ENCODE measurements at regions not wholly inside any gene's neighbourhood (a gene's known extent, or its start where the extent isn't known, plus 50 kb on each side); places are given as distances from the start of the nearest gene placed in this dataset.
"Not testable (repeated sequence)": the region's sequence is repeated elsewhere in the genome, so short reads cannot be mapped to it uniquely, and the experiment has no call there.

DNA sequence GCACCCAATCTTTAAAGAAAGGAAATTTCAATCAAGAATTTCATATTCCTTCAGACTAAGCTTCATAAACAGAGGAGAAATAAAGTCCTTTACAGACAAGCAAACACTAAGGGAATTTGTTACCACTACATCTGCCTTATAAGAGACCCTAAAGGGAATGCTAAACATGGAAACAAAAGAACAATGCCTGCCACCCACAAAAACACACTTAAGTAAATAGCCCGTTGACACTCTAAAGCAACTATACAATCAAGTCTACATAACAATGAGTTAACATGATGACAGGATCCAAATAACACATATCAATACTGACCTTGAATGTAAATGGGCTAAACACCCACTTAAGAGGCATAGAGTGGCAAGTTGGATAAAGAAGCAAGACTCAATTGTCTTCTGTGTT lies 1056.9 kb upstream of the ATXN8OS start:
- no peak for DNase-seq

GRCh38 chr13:69044629-69045028 lies 1063.0 kb upstream of the ATXN8OS start:
- DNase-seq = no peak

GRCh38 chr13:69040898-69041297 lies 1066.7 kb upstream of the ATXN8OS start:
- no peak for DNase-seq

- no peak for DNase-seq
Measured at GRCh38 chr13:69035771-69036170, 1071.9 kb upstream of the ATXN8OS start.

- DNase-seq = no peak
Measured at GRCh38 chr13:69028936-69029335, 1078.7 kb upstream of the ATXN8OS start.

DNA sequence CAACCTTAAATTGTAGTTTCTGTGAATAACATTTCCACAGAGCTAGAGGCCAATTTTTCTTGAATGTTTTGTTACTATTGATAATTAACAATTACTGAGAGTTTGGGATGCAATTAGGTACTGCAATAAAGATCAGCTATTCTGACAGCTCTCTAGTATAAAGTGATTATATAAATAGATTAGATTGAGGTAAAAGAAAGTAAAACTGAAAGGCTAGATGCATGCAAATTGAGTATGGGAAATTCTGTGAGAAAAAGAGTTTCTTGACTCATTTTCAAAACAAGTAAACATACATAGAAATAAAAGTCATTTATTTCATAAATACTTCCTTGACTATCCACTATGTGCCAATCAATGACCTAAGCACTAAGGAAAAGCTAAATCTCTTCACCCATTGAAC lies 1087.5 kb upstream of the ATXN8OS start:
- DNase-seq = no peak

DNA sequence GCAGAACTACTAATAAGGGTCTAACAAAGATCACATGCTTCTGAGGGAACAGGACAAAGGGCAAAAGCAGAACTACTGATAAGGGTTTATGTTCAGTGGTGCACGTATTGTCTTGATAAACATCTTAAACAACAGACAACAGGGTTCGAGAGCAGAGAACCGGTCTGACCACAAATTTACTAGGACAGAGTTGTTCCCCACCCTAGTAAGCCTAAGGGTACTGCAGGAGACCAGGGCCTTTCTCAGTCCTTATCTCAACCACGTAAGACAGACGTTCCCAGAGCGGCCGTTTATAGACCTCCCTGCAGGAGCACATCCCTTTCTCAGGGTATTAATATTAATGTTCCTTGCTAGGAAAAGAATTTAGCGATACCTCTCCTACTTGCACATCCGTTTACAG lies 1089.5 kb upstream of the ATXN8OS start:
- DNase-seq = not testable (repeated sequence)

- DNase-seq = no peak
Measured at GRCh38 chr13:69010789-69011188, 1096.8 kb upstream of the ATXN8OS start.

GRCh38 chr13:69008499-69008898 lies 1099.1 kb upstream of the ATXN8OS start:
- DNase-seq = no peak

GRCh38 chr13:68998056-68998455 lies 1109.6 kb upstream of the ATXN8OS start:
- no peak for DNase-seq

DNA sequence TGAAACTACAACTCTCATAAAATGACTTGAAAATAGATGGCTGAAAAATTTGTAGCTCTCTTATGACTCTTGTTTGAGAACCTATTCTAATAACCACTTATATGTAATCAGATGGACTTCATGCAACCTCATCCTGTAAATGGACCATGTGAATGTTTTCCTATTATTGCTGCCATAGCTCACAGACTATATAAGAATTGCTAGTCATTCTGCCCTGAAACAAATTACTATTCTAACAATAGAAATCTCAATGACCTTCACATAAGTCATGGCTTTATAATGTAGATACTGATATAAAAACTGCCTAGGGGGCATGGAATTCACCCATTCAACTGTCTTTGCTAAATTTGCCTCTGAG lies 1111.0 kb upstream of the ATXN8OS start:
- DNase-seq = no peak

- DNase-seq = no peak
Measured at GRCh38 chr13:68995972-68996667, 1111.5 kb upstream of the ATXN8OS start.

DNA sequence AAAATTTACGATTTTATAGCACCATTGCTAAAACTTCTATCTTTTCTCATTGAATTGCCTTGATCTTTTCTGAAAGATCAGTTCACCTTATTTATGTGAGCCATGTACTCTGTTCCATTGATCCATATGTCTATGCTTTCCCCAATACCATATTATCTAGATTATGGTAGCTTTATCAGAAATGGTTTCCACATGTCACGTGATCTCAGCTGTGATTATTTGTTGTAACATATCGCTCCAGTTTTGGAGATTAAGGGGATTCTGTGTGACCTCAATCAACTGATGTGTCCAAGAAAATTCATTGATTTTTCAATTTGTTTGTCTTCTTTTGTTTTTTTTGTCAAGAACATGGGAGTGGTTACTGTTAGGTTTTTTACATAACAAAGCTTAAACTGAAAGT lies 1114.5 kb upstream of the ATXN8OS start:
- DNase-seq = no peak

- no peak for DNase-seq
Measured at GRCh38 chr13:68988176-68988575, 1119.5 kb upstream of the ATXN8OS start.

GRCh38 chr13:68987585-68987984 lies 1120.0 kb upstream of the ATXN8OS start:
- no peak for DNase-seq

GRCh38 chr13:68984688-68985319 lies 1122.8 kb upstream of the ATXN8OS start:
- no peak for DNase-seq

- no peak for DNase-seq
Measured at GRCh38 chr13:68982961-68983619, 1124.5 kb upstream of the ATXN8OS start.

- no peak for DNase-seq
Measured at GRCh38 chr13:68976287-68976686, 1131.3 kb upstream of the ATXN8OS start.

GRCh38 chr13:68970532-68970931 lies 1137.1 kb upstream of the ATXN8OS start:
- no peak for DNase-seq

DNA sequence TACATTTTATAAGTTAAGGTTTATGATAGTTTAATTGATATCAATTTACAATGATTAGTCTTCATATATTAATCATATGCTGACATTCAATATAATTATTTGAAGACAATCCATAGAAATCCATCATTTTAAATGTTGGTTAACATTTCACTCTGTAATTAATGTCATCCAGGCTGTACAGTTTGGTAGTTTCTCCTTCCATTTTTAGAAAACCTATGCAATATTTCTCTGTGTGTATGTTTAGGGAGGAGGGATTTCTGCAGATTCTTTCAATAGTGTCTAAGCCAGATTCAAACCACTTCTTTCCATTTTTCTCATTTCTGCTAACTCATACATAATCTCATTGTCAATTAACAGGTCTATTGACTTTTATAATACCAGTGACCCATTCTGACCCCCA lies 1159.0 kb upstream of the ATXN8OS start:
- no peak for DNase-seq

GRCh38 chr13:68944272-68944671 lies 1163.4 kb upstream of the ATXN8OS start:
- no peak for DNase-seq

DNA sequence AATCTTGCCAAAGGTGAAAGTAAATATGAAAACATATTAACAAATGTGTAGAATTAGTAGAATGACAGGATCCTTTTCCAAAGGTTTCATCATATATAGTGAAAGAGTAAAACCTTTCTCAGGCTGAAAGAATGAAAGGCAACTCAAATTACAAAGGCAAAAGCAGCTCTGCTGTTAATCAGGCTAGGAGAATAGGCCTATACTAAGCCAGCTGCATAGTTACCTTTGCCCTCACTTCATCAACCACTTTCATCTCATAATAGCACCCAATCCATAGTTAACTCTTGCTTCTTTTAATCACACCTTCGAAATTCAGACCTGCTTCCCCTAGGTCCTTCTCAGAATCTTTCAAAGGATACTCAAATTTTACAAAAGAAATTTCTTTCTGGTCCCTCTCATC lies 1167.6 kb upstream of the ATXN8OS start:
- no peak for DNase-seq

GRCh38 chr13:68938639-68939038 lies 1169.0 kb upstream of the ATXN8OS start:
- no peak for DNase-seq

- no peak for DNase-seq
Measured at GRCh38 chr13:68929075-68929745, 1178.4 kb upstream of the ATXN8OS start.

All from left hindlimb (tissue), 1 donor.